ENCODE measurements at regions not wholly inside any gene's neighbourhood (a gene's known extent, or its start where the extent isn't known, plus 50 kb on each side); places are given as distances from the start of the nearest gene placed in this dataset.

DNA sequence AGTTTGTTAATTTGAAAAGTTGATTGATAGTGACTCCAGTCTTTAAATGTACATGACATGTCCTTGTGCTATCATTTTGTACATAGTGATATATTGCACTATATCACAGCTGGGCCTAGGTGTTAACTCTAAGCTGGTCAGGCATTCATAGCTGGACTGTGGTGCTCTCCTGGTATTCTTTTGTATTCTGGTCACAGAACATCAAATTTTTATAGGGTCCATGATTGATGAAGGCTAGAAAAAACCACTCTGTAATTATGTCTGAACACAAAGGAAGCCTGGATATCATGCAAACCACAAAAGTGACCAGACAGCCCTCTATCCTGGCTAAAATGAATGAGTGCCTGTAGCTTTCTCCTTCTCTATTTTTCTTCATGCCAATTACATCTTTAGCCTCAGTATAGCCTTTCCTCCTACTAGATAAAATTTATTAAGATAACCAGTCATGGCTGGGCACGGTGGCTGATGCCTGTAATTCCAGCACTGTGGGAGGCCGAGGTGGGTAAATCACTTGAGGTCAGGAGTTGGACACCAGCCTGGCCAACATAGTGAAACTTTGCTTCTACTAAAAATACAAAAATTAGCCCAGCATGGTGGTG lies 134.9 kb upstream of the B3GALT2 start:
- Histone ChIP-seq H3K4me1 (ENCODE audit: control insufficient read depth, insufficient read depth, low read length, poor library complexity, severe bottlenecking) (no peaks in the 10 kb centered on the region), H3K27ac (ENCODE audit: insufficient read depth, low read length, poor library complexity, severe bottlenecking) (no peak overlapping the region), H3K36me3 (ENCODE audit: control insufficient read depth, insufficient read depth, low read length) (no peaks in the 10 kb centered on the region), H3K9me3 (ENCODE audit: control insufficient read depth, low read length) (no peaks in the 10 kb centered on the region), H3K27me3 (replicated peaks; ENCODE audit: control insufficient read depth, insufficient read depth, low read length, poor library complexity, severe bottlenecking) (no peaks in the 10 kb centered on the region), H3K4me3 (ENCODE audit: insufficient read depth, low read depth, low read length, poor library complexity, severe bottlenecking) (no peak overlapping the region)
- DNase-seq, result no peak

GRCh38 chr1:193320270-193320669 lies 133.9 kb upstream of the B3GALT2 start:
- Histone ChIP-seq H3K4me3 (ENCODE audit: insufficient read depth, low read depth, low read length, poor library complexity, severe bottlenecking) (no peak overlapping the region), H3K27me3 (replicated peaks; ENCODE audit: control insufficient read depth, insufficient read depth, low read length, poor library complexity, severe bottlenecking) (no peaks in the 10 kb centered on the region), H3K9me3 (ENCODE audit: control insufficient read depth, low read length) (no peaks in the 10 kb centered on the region), H3K4me1 (ENCODE audit: control insufficient read depth, insufficient read depth, low read length, poor library complexity, severe bottlenecking) (no peaks in the 10 kb centered on the region), H3K36me3 (ENCODE audit: control insufficient read depth, insufficient read depth, low read length) (no peaks in the 10 kb centered on the region), H3K27ac (ENCODE audit: insufficient read depth, low read length, poor library complexity, severe bottlenecking) (no peak overlapping the region)
- DNase-seq, result no peak

DNA sequence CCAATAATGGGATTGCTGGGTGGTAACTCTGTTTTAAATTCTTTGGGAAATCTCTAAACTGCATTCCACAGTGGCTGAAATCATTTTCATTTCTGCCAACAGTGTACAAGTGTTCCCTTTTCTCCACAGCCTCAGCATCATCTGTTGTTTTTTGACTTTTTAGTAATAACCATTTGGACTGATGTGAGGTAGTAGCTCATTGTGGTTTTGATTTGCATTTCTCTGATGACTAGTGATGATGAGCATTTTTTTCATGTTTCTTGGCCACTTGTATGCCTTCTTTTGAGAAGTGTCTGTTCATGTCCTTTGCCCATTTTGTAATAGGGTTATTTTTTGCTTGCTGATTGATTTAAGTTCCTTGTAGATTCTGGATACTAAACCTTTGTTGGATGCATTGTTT lies 131.9 kb upstream of the B3GALT2 start:
- H3K27me3 ChIP-seq (replicated peaks; ENCODE audit: control insufficient read depth, insufficient read depth, low read length, poor library complexity, severe bottlenecking), result no peaks in the 10 kb centered on the region
- H3K4me3 ChIP-seq (ENCODE audit: insufficient read depth, low read depth, low read length, poor library complexity, severe bottlenecking), result no peak overlapping the region
- H3K9me3 ChIP-seq (ENCODE audit: control insufficient read depth, low read length), result no peaks in the 10 kb centered on the region
- H3K36me3 ChIP-seq (ENCODE audit: control insufficient read depth, insufficient read depth, low read length), result no peaks in the 10 kb centered on the region
- H3K27ac ChIP-seq (ENCODE audit: insufficient read depth, low read length, poor library complexity, severe bottlenecking), result no peak overlapping the region
- no peaks in the 10 kb centered on the region for H3K4me1 ChIP-seq (ENCODE audit: control insufficient read depth, insufficient read depth, low read length, poor library complexity, severe bottlenecking)
- DNase-seq, result no peak

GRCh38 chr1:193313354-193314140 lies 127.1 kb upstream of the B3GALT2 start:
- Histone ChIP-seq H3K27me3 (replicated peaks; ENCODE audit: control insufficient read depth, insufficient read depth, low read length, poor library complexity, severe bottlenecking) (no peaks in the 10 kb centered on the region), H3K9me3 (ENCODE audit: control insufficient read depth, low read length) (no peaks in the 10 kb centered on the region), H3K4me1 (ENCODE audit: control insufficient read depth, insufficient read depth, low read length, poor library complexity, severe bottlenecking) (no peaks in the 10 kb centered on the region), H3K4me3 (ENCODE audit: insufficient read depth, low read depth, low read length, poor library complexity, severe bottlenecking) (no peak overlapping the region), H3K27ac (ENCODE audit: insufficient read depth, low read length, poor library complexity, severe bottlenecking) (no peak overlapping the region), H3K36me3 (ENCODE audit: control insufficient read depth, insufficient read depth, low read length) (no peaks in the 10 kb centered on the region)
- no peak for DNase-seq

DNA sequence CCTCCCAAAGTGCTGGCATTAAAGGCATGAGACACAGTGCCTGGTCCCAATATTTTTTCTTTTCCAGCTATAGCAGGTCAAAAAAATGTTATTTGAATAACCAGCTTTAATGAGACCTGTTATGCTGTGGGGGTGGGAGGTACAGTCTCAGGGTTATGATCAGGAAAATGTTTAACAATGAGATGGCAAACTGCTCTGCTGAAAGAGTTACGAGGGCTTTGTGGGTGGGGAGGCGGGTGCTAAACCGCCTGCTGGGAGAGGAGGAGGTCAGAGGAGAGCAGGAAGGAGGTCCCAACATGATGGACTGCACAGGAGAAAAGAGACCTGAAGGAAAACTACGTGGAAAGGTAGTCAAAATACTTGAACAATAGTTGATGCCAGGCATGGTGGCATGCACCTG lies 126.0 kb upstream of the B3GALT2 start:
- Histone ChIP-seq H3K4me1 (ENCODE audit: control insufficient read depth, insufficient read depth, low read length, poor library complexity, severe bottlenecking) (no peaks in the 10 kb centered on the region), H3K27ac (ENCODE audit: insufficient read depth, low read length, poor library complexity, severe bottlenecking) (no peak overlapping the region), H3K9me3 (ENCODE audit: control insufficient read depth, low read length) (no peaks in the 10 kb centered on the region), H3K36me3 (ENCODE audit: control insufficient read depth, insufficient read depth, low read length) (no peaks in the 10 kb centered on the region), H3K4me3 (ENCODE audit: insufficient read depth, low read depth, low read length, poor library complexity, severe bottlenecking) (no peak overlapping the region), H3K27me3 (replicated peaks; ENCODE audit: control insufficient read depth, insufficient read depth, low read length, poor library complexity, severe bottlenecking) (no peaks in the 10 kb centered on the region)
- no peak for DNase-seq

- Histone ChIP-seq H3K9me3 (ENCODE audit: control insufficient read depth, low read length) (no peaks in the 10 kb centered on the region), H3K27me3 (replicated peaks; ENCODE audit: control insufficient read depth, insufficient read depth, low read length, poor library complexity, severe bottlenecking) (no peaks in the 10 kb centered on the region), H3K27ac (ENCODE audit: insufficient read depth, low read length, poor library complexity, severe bottlenecking) (no peak overlapping the region), H3K4me3 (ENCODE audit: insufficient read depth, low read depth, low read length, poor library complexity, severe bottlenecking) (no peak overlapping the region), H3K4me1 (ENCODE audit: control insufficient read depth, insufficient read depth, low read length, poor library complexity, severe bottlenecking) (no peaks in the 10 kb centered on the region), H3K36me3 (ENCODE audit: control insufficient read depth, insufficient read depth, low read length) (no peaks in the 10 kb centered on the region)
- no peak for DNase-seq
Measured at GRCh38 chr1:193311226-193311948, 125.0 kb upstream of the B3GALT2 start.

GRCh38 chr1:193310564-193310963 lies 124.2 kb upstream of the B3GALT2 start:
- Histone ChIP-seq H3K9me3 (ENCODE audit: control insufficient read depth, low read length) (no peaks in the 10 kb centered on the region), H3K4me3 (ENCODE audit: insufficient read depth, low read depth, low read length, poor library complexity, severe bottlenecking) (no peak overlapping the region), H3K36me3 (ENCODE audit: control insufficient read depth, insufficient read depth, low read length) (no peaks in the 10 kb centered on the region), H3K27me3 (replicated peaks; ENCODE audit: control insufficient read depth, insufficient read depth, low read length, poor library complexity, severe bottlenecking) (no peaks in the 10 kb centered on the region), H3K4me1 (ENCODE audit: control insufficient read depth, insufficient read depth, low read length, poor library complexity, severe bottlenecking) (no peaks in the 10 kb centered on the region), H3K27ac (ENCODE audit: insufficient read depth, low read length, poor library complexity, severe bottlenecking) (no peak overlapping the region)
- DNase-seq, result no peak

DNA sequence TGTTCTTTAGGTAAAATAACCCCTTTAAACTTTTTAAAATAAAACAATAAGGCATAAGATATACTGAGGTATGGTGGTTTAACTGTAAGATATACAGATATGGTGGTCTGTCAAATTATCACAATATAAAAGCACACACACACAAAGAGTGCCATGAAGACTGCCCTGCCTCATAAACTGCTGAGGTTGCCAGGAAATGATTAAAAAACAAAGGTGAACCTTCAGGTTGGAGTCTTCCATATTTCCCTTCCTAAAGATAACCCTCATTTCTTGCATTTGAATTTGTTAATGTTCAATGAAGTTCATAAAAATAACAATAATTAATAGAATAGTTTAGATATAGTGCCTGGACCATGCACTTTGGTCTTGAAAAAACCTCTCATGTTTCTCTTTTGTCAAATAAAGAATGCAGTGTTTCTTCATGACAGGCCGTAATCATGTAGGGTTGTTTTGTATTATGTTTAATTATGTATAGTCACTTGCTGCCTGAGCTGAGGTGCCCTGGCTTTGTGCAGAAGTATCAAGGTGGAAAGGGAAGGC lies 123.6 kb upstream of the B3GALT2 start:
- no peak for DNase-seq

DNA sequence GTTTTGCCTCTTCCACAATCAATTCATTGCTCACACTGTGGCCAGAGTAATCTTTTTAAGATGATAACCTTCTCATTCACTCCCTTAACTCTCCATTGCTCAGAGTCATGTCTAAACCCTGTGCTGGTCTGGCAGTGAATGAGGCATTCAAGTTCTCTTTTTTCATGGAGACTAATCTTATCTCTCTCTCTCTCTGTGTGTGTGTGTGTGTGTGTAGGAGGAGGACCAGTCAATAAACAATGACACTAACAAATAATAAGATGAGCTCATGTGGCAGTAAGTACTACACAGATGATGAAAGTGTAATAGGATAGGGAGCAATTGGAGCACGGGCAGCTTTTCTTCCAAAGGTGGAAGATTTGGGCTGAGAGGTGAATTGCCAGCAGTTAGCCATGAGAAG lies 122.0 kb upstream of the B3GALT2 start:
- Histone ChIP-seq H3K4me3 (ENCODE audit: insufficient read depth, low read depth, low read length, poor library complexity, severe bottlenecking) (no peak overlapping the region), H3K27me3 (replicated peaks; ENCODE audit: control insufficient read depth, insufficient read depth, low read length, poor library complexity, severe bottlenecking) (no peaks in the 10 kb centered on the region), H3K27ac (ENCODE audit: insufficient read depth, low read length, poor library complexity, severe bottlenecking) (no peak overlapping the region), H3K4me1 (ENCODE audit: control insufficient read depth, insufficient read depth, low read length, poor library complexity, severe bottlenecking) (no peaks in the 10 kb centered on the region), H3K9me3 (ENCODE audit: control insufficient read depth, low read length) (no peaks in the 10 kb centered on the region), H3K36me3 (ENCODE audit: control insufficient read depth, insufficient read depth, low read length) (no peaks in the 10 kb centered on the region)
- no peak for DNase-seq

More for the DNA sequence above, 123.6 kb upstream of the B3GALT2 start:
- Histone ChIP-seq H3K27ac (ENCODE audit: insufficient read depth, low read length, poor library complexity, severe bottlenecking) (no peak overlapping the region), H3K4me1 (ENCODE audit: control insufficient read depth, insufficient read depth, low read length, poor library complexity, severe bottlenecking) (no peaks in the 10 kb centered on the region), H3K36me3 (ENCODE audit: control insufficient read depth, insufficient read depth, low read length) (no peaks in the 10 kb centered on the region), H3K27me3 (replicated peaks; ENCODE audit: control insufficient read depth, insufficient read depth, low read length, poor library complexity, severe bottlenecking) (no peaks in the 10 kb centered on the region), H3K9me3 (ENCODE audit: control insufficient read depth, low read length) (no peaks in the 10 kb centered on the region), H3K4me3 (ENCODE audit: insufficient read depth, low read depth, low read length, poor library complexity, severe bottlenecking) (no peak overlapping the region)

DNA sequence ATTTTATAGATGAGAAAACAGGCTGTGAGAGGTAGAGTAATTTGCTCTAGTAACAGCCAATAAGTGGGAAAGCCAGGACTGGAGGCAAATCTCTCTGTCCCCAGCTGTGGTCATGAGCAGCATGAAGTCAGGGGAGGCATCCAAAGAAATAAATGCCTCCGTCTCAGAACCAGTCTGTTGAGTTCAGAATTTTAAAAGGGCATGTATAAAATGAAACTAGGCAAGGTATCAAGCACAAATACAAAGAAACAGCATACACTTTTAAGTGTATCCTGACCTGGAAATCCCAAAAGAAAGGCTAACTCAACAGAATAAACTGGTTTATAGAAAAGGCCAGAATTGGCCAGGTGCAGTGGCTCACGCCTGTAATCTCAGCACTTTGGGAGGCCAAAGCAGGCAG lies 120.0 kb upstream of the B3GALT2 start:
- no peak overlapping the region for H3K4me3 ChIP-seq (ENCODE audit: insufficient read depth, low read depth, low read length, poor library complexity, severe bottlenecking)
- no peak for DNase-seq
- H3K27me3 ChIP-seq (replicated peaks; ENCODE audit: control insufficient read depth, insufficient read depth, low read length, poor library complexity, severe bottlenecking), result no peaks in the 10 kb centered on the region

More for the DNA sequence above, 120.0 kb upstream of the B3GALT2 start:
- Histone ChIP-seq H3K36me3 (ENCODE audit: control insufficient read depth, insufficient read depth, low read length) (no peaks in the 10 kb centered on the region), H3K27ac (ENCODE audit: insufficient read depth, low read length, poor library complexity, severe bottlenecking) (no peak overlapping the region), H3K9me3 (ENCODE audit: control insufficient read depth, low read length) (no peaks in the 10 kb centered on the region), H3K4me1 (ENCODE audit: control insufficient read depth, insufficient read depth, low read length, poor library complexity, severe bottlenecking) (no peaks in the 10 kb centered on the region)
